OCI-LY3 (cell line): ENCODE measurements at regions not wholly inside any gene's neighbourhood (a gene's known extent, or its start where the extent isn't known, plus 50 kb on each side); places are given as distances from the start of the nearest gene placed in this dataset.

Experiments
- CTCF ChIP-seq: fragments of 200-600, 300-600 bp; sonication (generic); IDR thresholded peaks from 2 replicates; pipeline ENCODE4 v1.5.1; 2014; ENCODE audit warnings: antibody characterized with exemption, low read length, low read depth
- EZH2phosphoT487 ChIP-seq: fragments of 200-600 bp; shearing (Covaris generic); IDR thresholded peaks from 2 replicates; pipeline ENCODE4 v1.6.1; 2018; ENCODE audit warnings: antibody characterized with exemption, mixed run types, low read depth

- no peak for TF ChIP-seq CTCF
- TF ChIP-seq EZH2phosphoT487 = no peak
Measured at GRCh38 chr5:156147261-156147943, 179.6 kb upstream of the SGCD start.
